Adrenal gland (tissue), 9 donors: ENCODE measurements at regions not wholly inside any gene's neighbourhood (a gene's known extent, or its start where the extent isn't known, plus 50 kb on each side); places are given as distances from the start of the nearest gene placed in this dataset.

Experiments used
- DNase-seq, 7 donors: peaks; one replicate each; pipeline ENCODE4 v3.0.0-alpha.2; 2019 to 2020
- H3K27ac ChIP-seq, 5 donors: fragments of 200-600 bp; sonication (generic) in 4 of 5; 1 replicate in 3 of 5; 2 replicates in 2 of 5; pipeline versions ENCODE4 v1.5.1 to v1.8.0; 2016 to 2020; ENCODE audit warnings: mild to moderate bottlenecking in 1 of 5
- H3K27me3 ChIP-seq: fragments of 200-600 bp; 2 replicates; pipeline ENCODE4 v1.8.0; 2021
- H3K36me3 ChIP-seq, 2 donors: fragments of 200-600 bp; replicated peaks in 1 of 2; 1 replicate in 1 of 2; 2 replicates in 1 of 2; pipeline versions ENCODE4 v1.5.1 to v1.8.0; 2018 to 2022
- H3K4me1 ChIP-seq, 2 donors: fragments of 200-600 bp; replicated peaks in 1 of 2; 1 replicate in 1 of 2; 2 replicates in 1 of 2; pipeline versions ENCODE4 v1.5.1 to v1.8.0; 2018 to 2021
- H3K4me3 ChIP-seq, 4 donors: fragments of 200-600 bp; sonication (generic) in 3 of 4; one replicate each; pipeline ENCODE4 v1.5.1; 2016 to 2018
- H3K9me3 ChIP-seq, 3 donors: fragments of 200-600 bp; sonication (generic) in 1 of 3; replicated peaks in 1 of 3; 1 replicate in 2 of 3; 2 replicates in 1 of 3; pipeline versions ENCODE4 v1.5.1 to v1.8.0; 2016 to 2021
- CTCF ChIP-seq, 6 experiments: fragments of 450-650 bp in 4 of 6; fragments of 200-600 bp in 2 of 6; sonication (generic) in 1 of 6; IDR thresholded peaks; 1 replicate in 5 of 6; 2 replicates in 1 of 6; pipeline versions ENCODE4 v1.5.1 to v1.8.0; 2016 to 2021; ENCODE audit warnings: antibody characterized with exemption in 6 of 6, mild to moderate bottlenecking in 2 of 6, moderate library complexity in 1 of 6
- POLR2A ChIP-seq, 2 donors: fragments of 450-650 bp; IDR thresholded peaks; one replicate each; pipeline ENCODE4 v1.6.1; 2017; ENCODE audit warnings: antibody characterized with exemption in 2 of 2, mild to moderate bottlenecking in 2 of 2, moderate library complexity in 1 of 2
- WGBS, 4 donors: extraction: QIAGEN DNeasy Blood & Tissue Kit in 2 of 4; methylation state at CpG; one replicate each; pipeline versions ENCODE4 v1.1.5 to v1.1.7; 2013 to 2017; 5-methylcytosine and 5-hydroxymethylcytosine counted together
- intact Hi-C, 2 donors: fragments of 100-400 bp; cut with DNase I; formaldehyde crosslinking; loops; one replicate each; pipeline versions ENCODE4 v1.14.1 to v1.15.0; 2022 to 2023
- donor health status: healthy with polysubstance abuse.
- donor health status: Bipolar disorder and iron deficiency.
- donor health status: DM: yes; HTN: yes; CAD: no.
- donor health status: DM: no; HTN: no; CAD: no.
- donor health status: DM: no; HTN: no; CAD: no.

DNA sequence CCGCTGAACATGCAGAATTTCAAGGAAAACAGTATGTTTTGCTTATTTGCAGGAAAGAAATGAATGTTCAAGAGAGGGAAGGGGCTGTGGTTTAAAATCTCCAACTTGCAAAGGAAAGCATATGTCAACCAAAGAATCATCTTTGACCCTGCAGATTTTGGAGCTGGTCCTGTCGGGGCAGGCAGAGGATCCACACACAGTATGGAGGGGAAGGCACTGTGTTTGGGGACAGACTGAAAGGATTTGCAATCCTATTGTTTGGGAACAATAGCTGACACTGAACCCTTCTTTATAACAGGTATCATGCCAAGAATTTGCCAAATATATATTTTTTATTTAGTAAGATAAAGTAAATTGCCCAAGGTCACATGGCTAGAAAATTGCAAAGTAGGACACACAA lies 121.4 kb upstream of the ZNF618 start:
- Histone ChIP-seq H3K27me3 (peaks cover 6% of the 10 kb centered on the region), H3K4me1 (no peaks in the 10 kb centered on the region), H3K9me3 (peaks cover 0 to 2% (median 0%) of the 10 kb centered on the region in 3 donors), H3K27ac (no peak overlapping the region), H3K4me3 (no peak overlapping the region), H3K36me3 (no peaks in the 10 kb centered on the region)
- TF ChIP-seq POLR2A (IDR thresholded peaks at IDR 0.05) (no peak), CTCF (IDR thresholded peaks at IDR 0.05) (no peak)
- DNase-seq = no peak
- intact Hi-C loops = no loop called here
- 70 to 82% (median 80%) methylated on average over 2 of the region's 2 CpGs for WGBS, 4 donors

- Histone ChIP-seq H3K27ac (no peak overlapping the region), H3K27me3 (peaks cover 6% of the 10 kb centered on the region), H3K4me1 (no peaks in the 10 kb centered on the region), H3K4me3 (no peak overlapping the region), H3K9me3 (peaks cover 0 to 4% (median 0%) of the 10 kb centered on the region in 3 donors), H3K36me3 (no peaks in the 10 kb centered on the region)
- intact Hi-C loops = no loop called here
- DNase-seq = no peak
- no peak for TF ChIP-seq CTCF (IDR thresholded peaks at IDR 0.05)
- 43 to 62% (median 47%) methylated on average over 4 of the region's 4 CpGs for WGBS, 4 donors
Observed at GRCh38 chr9:113755433-113755832, 120.7 kb upstream of the ZNF618 start.

DNA sequence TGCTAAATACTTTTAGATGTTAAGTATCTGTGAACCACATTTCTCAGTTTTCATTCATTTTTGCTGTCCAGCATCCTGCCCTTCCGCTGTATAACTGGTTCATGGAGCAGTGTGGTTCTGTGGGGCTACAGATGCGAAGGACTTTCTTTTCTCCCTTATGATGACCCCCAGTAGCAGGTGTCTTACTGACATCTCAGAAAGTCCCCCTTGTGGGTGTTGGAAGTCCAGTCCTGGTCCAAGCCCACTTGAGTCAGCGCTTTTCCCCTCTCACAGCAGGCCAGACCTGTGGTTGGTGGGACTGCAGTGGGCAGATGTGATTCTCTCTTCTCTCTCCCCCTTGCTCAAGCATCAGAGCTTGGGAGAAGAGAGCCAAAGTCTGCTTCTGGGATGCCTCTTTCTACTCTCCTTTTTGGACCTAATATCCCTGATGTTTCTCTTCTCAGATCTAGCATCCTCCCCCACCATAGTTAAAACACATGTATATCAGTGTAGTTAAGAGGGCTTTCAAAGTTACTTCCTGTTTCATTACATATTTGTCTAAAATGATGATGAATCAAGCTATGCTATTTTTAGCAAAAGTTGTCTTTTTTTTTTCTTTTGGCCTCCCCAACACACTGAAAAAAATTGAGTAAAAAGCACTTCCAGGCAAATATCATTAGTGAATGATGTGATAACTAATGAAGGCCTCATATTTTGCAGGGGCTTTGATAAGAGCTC lies 119.5 kb upstream of the ZNF618 start:
- 86 to 98% (median 97%) methylated on average over 3 of the region's 3 CpGs for WGBS, 4 donors

GRCh38 chr9:113763429-113763828 lies 112.7 kb upstream of the ZNF618 start:
- TF ChIP-seq POLR2A (IDR thresholded peaks at IDR 0.05) = no peak
- no peak for TF ChIP-seq CTCF (IDR thresholded peaks at IDR 0.05)
- Histone ChIP-seq H3K4me1 (no peaks in the 10 kb centered on the region), H3K36me3 (no peaks in the 10 kb centered on the region), H3K27ac (no peak overlapping the region), H3K9me3 (peaks cover 0 to 4% (median 0%) of the 10 kb centered on the region in 3 donors), H3K4me3 (no peak overlapping the region), H3K27me3 (peaks cover 6% of the 10 kb centered on the region)
- no peak for DNase-seq
- intact Hi-C loops = no loop called here

More for the DNA sequence above, 119.5 kb upstream of the ZNF618 start:
- Histone ChIP-seq H3K27ac (no peak overlapping the region), H3K9me3 (peaks cover 0 to 4% (median 0%) of the 10 kb centered on the region in 3 donors), H3K27me3 (peaks cover 6% of the 10 kb centered on the region), H3K4me1 (no peaks in the 10 kb centered on the region), H3K4me3 (no peak overlapping the region), H3K36me3 (no peaks in the 10 kb centered on the region)
- intact Hi-C loops = no loop called here
- no peak for DNase-seq
- no peak for TF ChIP-seq POLR2A (IDR thresholded peaks at IDR 0.05)
- no peak for TF ChIP-seq CTCF (IDR thresholded peaks at IDR 0.05)
